Keratinocyte (primary cell): ENCODE measurements at regions not wholly inside any gene's neighbourhood (a gene's known extent, or its start where the extent isn't known, plus 50 kb on each side); places are given as distances from the start of the nearest gene placed in this dataset.
"Not testable (repeated sequence)": the region's sequence is repeated elsewhere in the genome, so short reads cannot be mapped to it uniquely, and the experiment has no call there.

Experiments used
- DNase-seq: peaks from one replicate; pipeline ENCODE4 v3.0.0-alpha.2; 2011; ENCODE audit warnings: low read depth, missing footprints, low spot score
- FAIRE-seq: peaks from 2 replicates; lab custom pipeline; 2011; peaks lifted over from hg19 to GRCh38; lab: Jason Lieb, UNC
- H2AFZ ChIP-seq: 2 replicates; pipeline ENCODE4 v1.6.0; 2012; ENCODE audit warnings: low read length, control low read depth, inconsistent platforms; ENCODE audit not compliant: control insufficient read depth
- H3K27ac ChIP-seq: 2 replicates; pipeline ENCODE4 v1.5.1; 2011; ENCODE audit warnings: low read length; ENCODE audit not compliant: control insufficient read depth, insufficient read depth
- H3K27me3 ChIP-seq: 3 replicates; pipeline ENCODE4 v1.6.0; 2011; ENCODE audit warnings: low read length; ENCODE audit not compliant: control insufficient read depth, insufficient read depth; ENCODE audit errors: extremely low read depth
- H3K36me3 ChIP-seq, 2 experiments: 2 replicates in 1 of 2; 3 replicates in 1 of 2; pipeline ENCODE4 v1.5.1; 2011; ENCODE audit warnings: low read length in 2 of 2, mild to moderate bottlenecking in 1 of 2; ENCODE audit not compliant: control insufficient read depth in 2 of 2, insufficient read depth in 2 of 2; ENCODE audit errors: extremely low read depth in 1 of 2
- H3K4me1 ChIP-seq: 3 replicates; pipeline ENCODE4 v1.5.1; 2011; ENCODE audit warnings: low read length; ENCODE audit not compliant: control insufficient read depth, insufficient read depth; ENCODE audit errors: extremely low read depth
- H3K4me2 ChIP-seq: 3 replicates; pipeline ENCODE4 v1.6.0; 2011; ENCODE audit warnings: low read depth, low read length; ENCODE audit not compliant: control insufficient read depth, insufficient read depth; ENCODE audit errors: extremely low read depth
- H3K4me3 ChIP-seq, 3 experiments: fragments of 200-600 bp in 1 of 3; sonication (generic) in 1 of 3; 2 replicates in 2 of 3; 3 replicates in 1 of 3; pipeline ENCODE4 v1.5.1; 2011 to 2016; ENCODE audit warnings: low read length in 3 of 3, mild to moderate bottlenecking in 3 of 3, control low read depth in 2 of 3, inconsistent platforms in 1 of 3, low read depth in 1 of 3, mixed read lengths in 1 of 3, mixed run types in 1 of 3, moderate library complexity in 1 of 3; ENCODE audit not compliant: control insufficient read depth in 2 of 3, insufficient read depth in 2 of 3; ENCODE audit errors: extremely low read depth in 1 of 3
- H3K79me2 ChIP-seq: 2 replicates; pipeline ENCODE4 v1.6.0; 2012; ENCODE audit warnings: low read length; ENCODE audit not compliant: control insufficient read depth, insufficient read depth
- H3K9ac ChIP-seq: 3 replicates; pipeline ENCODE4 v1.6.0; 2011; ENCODE audit warnings: low read length; ENCODE audit not compliant: control insufficient read depth, insufficient read depth; ENCODE audit errors: extremely low read depth
- H3K9me1 ChIP-seq: 3 replicates; pipeline ENCODE4 v1.6.0; 2011; ENCODE audit warnings: low read length; ENCODE audit not compliant: control insufficient read depth, insufficient read depth; ENCODE audit errors: extremely low read depth
- H3K9me3 ChIP-seq: 2 replicates; pipeline ENCODE4 v1.5.1; 2012; ENCODE audit warnings: low read depth, low read length; ENCODE audit not compliant: control insufficient read depth
- H4K20me1 ChIP-seq: 3 replicates; pipeline ENCODE4 v1.6.0; 2011; ENCODE audit warnings: low read length; ENCODE audit not compliant: control insufficient read depth, insufficient read depth; ENCODE audit errors: extremely low read depth
- EZH2 ChIP-seq: IDR thresholded peaks from one replicate; pipeline ENCODE4 v1.6.1; 2012; ENCODE audit warnings: inconsistent platforms, mild to moderate bottlenecking, low read length, moderate library complexity
- dilution Hi-C: fragments of 300-500 bp; cut with MboI; formaldehyde crosslinking; loops from one replicate; pipeline ENCODE4 v1.7.0; 2020; ENCODE audit warnings: low sequenced_read_pairs; ENCODE audit not compliant: extremely low pct_ligation_motif_present
- TF ChIP-seq, protein P1 (sequence below), 3 experiments: IDR thresholded peaks in 1 of 3; conservative IDR thresholded peaks in 1 of 3; optimal IDR thresholded peaks in 1 of 3; 2 replicates in 2 of 3; 3 replicates in 1 of 3; pipeline versions ENCODE3 to v1.5.1; 2011; ENCODE audit warnings: low read length in 3 of 3, mild to moderate bottlenecking in 3 of 3, moderate library complexity in 2 of 3, control low read depth in 1 of 3, inconsistent platforms in 1 of 3; ENCODE audit not compliant: insufficient read depth in 2 of 3; ENCODE audit errors: extremely low read depth in 1 of 3

DNA sequence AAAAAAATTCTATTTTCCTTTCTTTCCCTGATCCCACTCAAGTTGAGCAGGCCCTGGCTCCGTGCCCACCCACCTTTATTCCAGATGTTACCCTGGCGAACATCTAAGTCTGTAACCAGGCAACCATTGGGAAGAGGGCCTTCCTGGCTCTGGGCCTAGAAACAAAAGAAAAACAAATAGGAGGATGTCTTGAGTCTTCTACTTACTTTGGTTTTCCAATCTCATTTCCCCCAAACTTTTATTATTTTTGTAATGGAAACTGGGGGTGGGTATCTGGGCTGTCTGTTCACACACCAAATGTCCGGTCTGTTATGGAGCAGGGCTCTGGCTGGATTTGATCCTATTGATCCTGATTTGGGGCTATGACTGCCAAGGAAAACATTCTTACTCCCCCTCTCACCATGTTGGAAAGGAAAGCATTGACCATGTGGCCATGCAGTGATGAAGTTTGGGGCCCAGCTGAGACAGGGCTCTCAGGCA is 744.1 kb downstream of the DHX35 start:
- no peak for TF ChIP-seq EZH2
- TF ChIP-seq, protein P1, sequence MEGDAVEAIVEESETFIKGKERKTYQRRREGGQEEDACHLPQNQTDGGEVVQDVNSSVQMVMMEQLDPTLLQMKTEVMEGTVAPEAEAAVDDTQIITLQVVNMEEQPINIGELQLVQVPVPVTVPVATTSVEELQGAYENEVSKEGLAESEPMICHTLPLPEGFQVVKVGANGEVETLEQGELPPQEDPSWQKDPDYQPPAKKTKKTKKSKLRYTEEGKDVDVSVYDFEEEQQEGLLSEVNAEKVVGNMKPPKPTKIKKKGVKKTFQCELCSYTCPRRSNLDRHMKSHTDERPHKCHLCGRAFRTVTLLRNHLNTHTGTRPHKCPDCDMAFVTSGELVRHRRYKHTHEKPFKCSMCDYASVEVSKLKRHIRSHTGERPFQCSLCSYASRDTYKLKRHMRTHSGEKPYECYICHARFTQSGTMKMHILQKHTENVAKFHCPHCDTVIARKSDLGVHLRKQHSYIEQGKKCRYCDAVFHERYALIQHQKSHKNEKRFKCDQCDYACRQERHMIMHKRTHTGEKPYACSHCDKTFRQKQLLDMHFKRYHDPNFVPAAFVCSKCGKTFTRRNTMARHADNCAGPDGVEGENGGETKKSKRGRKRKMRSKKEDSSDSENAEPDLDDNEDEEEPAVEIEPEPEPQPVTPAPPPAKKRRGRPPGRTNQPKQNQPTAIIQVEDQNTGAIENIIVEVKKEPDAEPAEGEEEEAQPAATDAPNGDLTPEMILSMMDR (optimal IDR thresholded peaks at IDR 0.05 in 1 of 3, IDR thresholded peaks at IDR 0.05 in 1 of 3, conservative IDR thresholded peaks at IDR 0.05 in 1 of 3; ENCODE audit: extremely low read depth in 1 of 3, insufficient read depth in 2 of 3, low read length in 3 of 3), result no peak
- DNase-seq (no peak), FAIRE-seq (no peak)
- no peak overlapping the region for H3K4me3 ChIP-seq
- H3K9me3 ChIP-seq, result no peaks in the 10 kb centered on the region
- no peaks in the 10 kb centered on the region for H4K20me1 ChIP-seq
- H2AFZ ChIP-seq, result no peak overlapping the region
- no peaks in the 10 kb centered on the region for H3K9me1 ChIP-seq
- no peaks in the 10 kb centered on the region for H3K79me2 ChIP-seq
- no peaks in the 10 kb centered on the region for H3K36me3 ChIP-seq
- no peaks in the 10 kb centered on the region for H3K4me1 ChIP-seq
- no peaks in the 10 kb centered on the region for H3K27me3 ChIP-seq
- H3K9ac ChIP-seq, result no peak overlapping the region
- no peak overlapping the region for H3K27ac ChIP-seq
- dilution Hi-C loops, result no loop called here
- H3K4me2 ChIP-seq, result no peak overlapping the region

DNA sequence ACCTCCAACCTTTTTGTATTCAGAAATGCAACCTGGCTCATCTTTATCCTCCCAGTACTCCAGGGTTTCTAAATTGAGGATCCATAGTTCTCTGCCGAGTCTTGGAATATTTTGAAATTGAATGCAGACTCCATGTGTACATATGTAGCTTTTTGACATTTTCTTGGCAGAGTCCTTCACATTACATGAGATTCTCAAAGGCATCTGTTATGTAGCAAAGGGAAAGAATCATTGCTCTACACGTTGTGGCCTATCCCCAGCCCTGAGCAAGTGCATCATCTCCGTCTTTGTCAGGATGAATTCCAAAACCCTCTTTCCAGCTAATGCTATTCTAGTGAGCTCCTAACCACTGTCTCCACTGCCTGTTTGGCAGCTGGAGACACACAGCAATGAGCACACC is 742.9 kb downstream of the DHX35 start:
- Histone ChIP-seq H4K20me1 (no peaks in the 10 kb centered on the region), H3K4me1 (no peaks in the 10 kb centered on the region), H3K79me2 (no peaks in the 10 kb centered on the region), H3K9me3 (no peaks in the 10 kb centered on the region), H2AFZ (no peak overlapping the region), H3K4me3 (no peak overlapping the region), H3K36me3 (no peaks in the 10 kb centered on the region), H3K9ac (no peak overlapping the region), H3K9me1 (no peaks in the 10 kb centered on the region), H3K4me2 (no peak overlapping the region), H3K27ac (no peak overlapping the region), H3K27me3 (no peaks in the 10 kb centered on the region)
- dilution Hi-C loops, result no loop called here
- FAIRE-seq (no peak), DNase-seq (no peak)
- TF ChIP-seq EZH2, result no peak
- TF ChIP-seq, protein P1 (optimal IDR thresholded peaks at IDR 0.05 in 1 of 3, IDR thresholded peaks at IDR 0.05 in 1 of 3, conservative IDR thresholded peaks at IDR 0.05 in 1 of 3; ENCODE audit: extremely low read depth in 1 of 3, insufficient read depth in 2 of 3, low read length in 3 of 3), result no peak

DNA sequence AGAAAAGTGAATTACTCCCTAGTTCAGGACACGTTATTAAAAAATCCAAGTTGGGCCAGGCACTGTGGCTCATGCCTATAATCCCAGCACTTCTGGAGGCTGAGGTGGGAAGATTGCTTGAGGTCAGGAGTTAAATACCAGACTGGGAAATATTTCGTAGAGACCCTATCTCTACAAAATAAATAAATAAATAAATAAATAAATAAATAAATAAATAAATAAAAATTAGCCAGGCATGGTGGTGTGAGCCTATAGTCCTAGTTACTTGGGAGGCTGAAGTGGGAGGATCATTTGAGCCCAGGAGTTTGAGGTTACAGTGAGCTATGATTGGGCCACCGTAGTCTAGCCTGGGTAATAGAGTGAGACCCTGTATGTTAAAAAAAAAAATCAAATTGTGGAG is 741.2 kb downstream of the DHX35 start:
- H3K4me1 ChIP-seq, H3K9ac ChIP-seq, H3K9me3 ChIP-seq, H2AFZ ChIP-seq, DNase-seq, FAIRE-seq, H3K36me3 ChIP-seq, H3K4me2 ChIP-seq, H3K9me1 ChIP-seq, H3K79me2 ChIP-seq, dilution Hi-C loops, H3K27me3 ChIP-seq, H3K27ac ChIP-seq, H3K4me3 ChIP-seq, H4K20me1 ChIP-seq: not testable (repeated sequence)
